EL (cell line): ENCODE measurements at regions not wholly inside any gene's neighbourhood (a gene's known extent, or its start where the extent isn't known, plus 50 kb on each side); places are given as distances from the start of the nearest gene placed in this dataset.

Experiments
- DNase-seq: peaks from one replicate; pipeline ENCODE4 v3.0.0-alpha.2; 2016

- no peak for DNase-seq
Observed at GRCh38 chr14:101183376-101184103, 280.0 kb upstream of the RTL1 start.

DNA sequence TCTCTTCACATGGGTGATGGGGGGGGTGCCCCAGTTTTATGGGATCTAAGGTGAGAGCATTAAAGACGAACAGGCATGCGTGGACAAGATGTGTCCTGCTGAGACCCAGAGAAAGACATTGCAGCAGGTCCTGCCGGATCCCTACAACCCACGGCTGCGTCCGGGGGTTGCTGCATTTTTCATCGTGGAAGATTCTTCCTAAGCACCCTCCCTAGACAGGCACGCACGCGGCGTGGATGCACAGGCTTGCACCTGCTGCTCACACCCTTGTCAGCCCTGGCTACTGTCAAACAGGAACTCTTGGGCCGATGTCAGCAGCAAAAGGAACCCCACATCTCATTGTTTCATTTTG lies 280.6 kb upstream of the RTL1 start:
- DNase-seq = no peak

DNA sequence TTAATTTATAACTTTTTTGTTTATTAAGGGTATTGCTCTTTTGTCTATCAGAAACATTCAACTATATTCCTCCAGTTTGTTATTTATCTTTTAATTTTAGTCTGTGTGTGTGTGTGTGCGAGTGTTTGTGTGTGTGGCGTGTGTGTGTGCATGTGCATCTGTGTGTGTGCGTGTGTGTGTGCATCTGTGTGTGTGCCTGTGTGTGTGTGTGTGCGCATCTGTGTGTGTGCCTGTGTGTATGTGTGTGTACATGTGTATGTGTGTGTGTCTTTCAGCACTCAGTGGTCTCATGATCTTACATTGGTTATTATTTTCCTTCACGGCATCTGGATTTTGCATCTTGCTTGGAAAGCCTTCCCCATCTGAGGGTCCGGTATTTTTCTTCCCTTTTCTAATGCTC lies 281.1 kb upstream of the RTL1 start:
- DNase-seq = no peak

DNA sequence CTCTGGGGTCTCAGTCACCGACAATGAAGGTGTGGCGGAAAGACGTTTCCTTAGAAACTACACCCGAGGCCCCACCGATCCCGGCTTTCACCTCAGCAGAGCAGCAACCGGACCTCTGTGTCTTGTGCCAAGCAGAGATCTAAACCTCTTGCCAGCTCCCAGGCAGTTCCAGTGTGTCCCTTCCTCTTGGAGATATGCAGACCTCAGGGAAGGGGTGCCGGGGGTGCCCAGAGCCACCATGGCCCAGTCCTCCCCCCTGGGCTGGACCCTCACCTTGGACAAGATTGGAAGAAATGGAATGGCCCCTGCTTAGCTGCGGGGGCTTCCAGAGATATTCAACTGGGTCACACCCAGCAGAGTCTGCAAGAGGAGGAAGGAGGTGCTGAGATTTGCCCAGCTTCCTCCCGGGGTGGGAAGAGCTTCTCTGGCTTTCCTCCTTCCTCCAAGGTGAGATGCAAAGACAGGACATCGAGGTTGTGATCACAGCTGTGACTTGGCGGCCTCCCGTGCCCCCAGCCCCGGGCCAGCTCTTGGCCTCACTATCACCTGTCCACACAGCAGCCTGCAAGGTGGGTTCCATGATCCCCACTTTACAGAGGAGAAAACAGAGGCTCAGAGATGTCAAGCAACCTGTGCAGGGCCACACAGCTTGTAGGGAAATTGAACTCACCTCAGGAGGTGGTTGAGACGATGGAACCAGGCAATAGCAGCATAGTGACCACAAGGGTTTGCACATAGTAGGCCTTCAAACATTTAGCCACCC lies 281.7 kb upstream of the RTL1 start:
- no peak for DNase-seq

- DNase-seq = no peak
Observed at GRCh38 chr14:101185946-101186345, 282.4 kb upstream of the RTL1 start.

DNA sequence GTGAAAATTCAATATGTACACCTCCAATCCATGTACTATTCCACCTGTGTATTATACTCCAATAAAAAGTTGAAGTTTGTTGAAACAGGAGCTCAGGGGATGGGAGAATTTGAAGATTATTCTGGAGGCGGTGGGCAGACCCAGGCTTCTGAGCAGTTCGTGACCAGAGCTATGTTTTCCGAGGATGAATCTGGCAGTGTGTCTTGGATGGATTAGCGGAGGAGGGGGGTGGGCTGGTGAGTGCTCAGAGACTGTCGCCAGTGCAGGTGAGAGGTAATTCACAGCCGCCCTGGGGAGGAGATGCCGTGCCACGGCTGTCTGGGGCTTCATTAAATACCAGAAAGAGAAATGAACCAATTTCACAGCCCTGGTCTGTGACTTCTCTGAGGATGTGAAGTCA lies 283.0 kb upstream of the RTL1 start:
- DNase-seq = no peak

DNA sequence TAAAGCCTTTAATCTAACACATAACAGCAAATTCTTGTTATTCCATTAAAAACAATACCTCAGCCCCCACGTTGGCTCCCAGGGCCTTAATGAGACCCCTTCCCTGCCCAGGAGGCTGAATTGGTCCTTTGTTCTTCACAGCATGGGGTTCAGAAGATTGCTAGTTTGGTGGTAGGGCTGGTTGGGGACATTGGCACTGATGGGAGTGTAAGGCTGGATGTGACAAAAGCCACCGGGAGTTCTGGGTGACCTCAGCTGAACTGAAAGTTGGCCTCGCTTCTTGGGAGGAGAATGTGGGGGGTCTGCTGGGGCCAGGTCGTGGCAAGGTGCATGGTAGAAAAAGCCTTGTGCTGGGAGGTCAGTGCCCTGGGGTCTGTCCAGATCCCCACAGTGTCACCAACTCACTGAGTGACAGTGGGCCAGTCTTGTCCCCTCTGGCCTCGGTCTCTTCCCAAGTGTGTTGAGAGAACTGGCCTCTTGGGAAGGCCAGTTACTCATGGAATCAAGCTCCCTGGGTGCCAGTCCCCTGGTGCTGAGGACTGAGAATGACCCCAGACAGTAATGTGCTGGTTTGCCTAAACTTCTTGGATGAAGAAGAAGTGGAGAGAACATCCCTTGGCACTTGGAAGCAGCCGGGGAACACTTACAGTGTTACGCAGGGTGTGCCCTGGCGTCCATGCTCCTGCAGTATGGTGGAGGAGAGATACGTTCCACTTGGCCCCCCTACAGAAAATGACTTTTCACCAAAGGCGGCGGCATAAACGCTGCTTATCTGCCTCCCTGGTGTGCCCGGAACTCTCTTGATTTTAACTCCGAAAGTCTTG lies 283.7 kb upstream of the RTL1 start:
- no peak for DNase-seq

GRCh38 chr14:101187816-101188570 lies 284.5 kb upstream of the RTL1 start:
- no peak for DNase-seq

GRCh38 chr14:101188571-101188915 lies 285.0 kb upstream of the RTL1 start:
- DNase-seq = no peak

DNA sequence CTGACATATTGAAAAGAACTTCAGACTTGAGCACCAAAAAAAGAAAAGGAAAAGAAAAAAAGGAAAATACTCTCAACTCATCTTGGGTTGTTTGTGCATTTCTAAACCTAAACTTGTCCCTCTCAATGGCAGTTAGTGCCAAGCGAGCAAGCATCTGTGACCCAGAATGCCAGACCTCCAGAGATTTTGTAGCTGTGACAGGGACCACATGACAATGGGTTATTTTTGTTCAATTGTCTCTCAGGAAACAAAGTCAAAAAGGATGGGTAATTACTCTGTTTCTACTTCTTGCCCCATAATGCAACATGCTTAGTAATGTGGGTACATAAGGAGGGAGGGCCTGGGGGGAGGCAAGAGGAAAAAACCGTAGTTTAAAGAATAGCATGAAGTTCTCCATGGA lies 285.7 kb upstream of the RTL1 start:
- no peak for DNase-seq

- no peak for DNase-seq
Observed at GRCh38 chr14:101189962-101190560, 286.5 kb upstream of the RTL1 start.

DNA sequence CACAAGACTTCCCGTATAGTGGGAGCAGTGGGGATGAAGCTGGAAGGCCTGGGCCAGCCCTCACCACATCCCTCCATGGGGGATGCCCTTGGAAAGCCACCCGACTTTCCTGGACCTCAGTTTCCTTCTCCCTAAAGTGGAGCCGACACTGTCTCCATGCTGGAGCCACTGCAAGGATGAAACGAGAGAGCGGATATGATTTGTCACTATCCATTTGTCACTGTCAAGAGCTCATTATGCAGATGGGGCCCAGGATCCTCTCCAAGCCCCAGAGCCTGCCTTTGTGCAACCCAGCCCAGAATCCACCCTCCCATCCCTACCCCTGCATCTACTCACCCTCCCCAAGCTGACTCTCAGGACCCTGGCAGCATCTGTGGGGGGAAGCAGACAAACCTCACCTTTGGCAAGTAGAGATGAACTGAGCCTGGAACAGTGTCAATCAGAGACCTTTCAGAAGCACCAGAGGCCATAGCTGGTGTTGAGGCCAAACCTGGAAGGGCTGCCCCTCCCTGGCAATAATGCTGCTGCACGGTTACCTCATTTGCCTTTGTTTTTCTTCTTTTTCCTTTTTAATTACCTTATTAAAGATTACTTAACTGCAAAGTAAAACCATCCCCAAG lies 287.7 kb upstream of the RTL1 start:
- no peak for DNase-seq

DNA sequence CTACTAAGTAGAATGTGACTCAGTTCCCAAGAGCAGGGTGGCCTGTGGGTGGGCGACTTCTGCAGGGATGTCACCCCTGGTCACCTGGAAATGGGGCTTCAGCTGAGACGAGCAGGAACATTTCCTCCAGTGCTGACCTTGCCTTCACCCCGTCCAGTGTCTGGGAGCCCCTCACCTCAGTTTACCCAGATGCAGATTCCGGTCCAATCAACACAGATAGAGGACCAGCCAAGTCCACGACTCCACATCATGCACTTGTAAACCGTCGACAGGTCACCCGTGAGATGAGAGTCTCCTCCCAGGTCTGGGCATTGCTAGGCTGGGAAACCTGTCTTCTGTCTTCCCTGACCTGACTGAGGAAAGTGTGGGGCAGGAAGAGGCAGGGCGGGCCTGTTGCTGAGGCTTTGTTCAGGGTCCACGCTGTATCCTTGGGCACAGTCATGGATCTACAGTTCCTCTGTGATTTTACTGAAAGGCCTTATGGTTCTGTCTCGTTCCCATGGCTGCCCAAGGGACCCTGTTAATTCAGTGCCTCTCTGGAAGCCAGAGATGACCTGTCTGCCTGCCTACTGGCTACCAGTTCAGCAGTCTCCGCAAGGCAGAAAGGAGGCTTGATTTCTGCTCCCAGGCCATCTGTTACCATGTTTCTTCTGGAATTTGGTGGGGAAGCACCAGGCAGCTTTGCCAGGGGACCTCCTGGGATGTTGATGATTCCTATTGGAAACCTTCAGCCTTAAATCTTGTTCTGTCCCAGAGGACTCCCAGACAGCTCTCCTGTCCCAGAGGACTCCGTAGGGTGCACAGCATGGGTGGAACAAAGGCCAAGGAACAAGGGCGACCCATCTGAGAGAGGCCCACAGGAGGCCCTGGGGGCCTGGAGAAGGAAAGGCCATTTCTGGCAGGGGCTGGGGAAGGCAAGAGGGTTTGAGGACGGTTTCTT lies 288.5 kb upstream of the RTL1 start:
- DNase-seq = no peak

GRCh38 chr14:101192661-101193000 lies 289.1 kb upstream of the RTL1 start:
- DNase-seq = no peak

DNA sequence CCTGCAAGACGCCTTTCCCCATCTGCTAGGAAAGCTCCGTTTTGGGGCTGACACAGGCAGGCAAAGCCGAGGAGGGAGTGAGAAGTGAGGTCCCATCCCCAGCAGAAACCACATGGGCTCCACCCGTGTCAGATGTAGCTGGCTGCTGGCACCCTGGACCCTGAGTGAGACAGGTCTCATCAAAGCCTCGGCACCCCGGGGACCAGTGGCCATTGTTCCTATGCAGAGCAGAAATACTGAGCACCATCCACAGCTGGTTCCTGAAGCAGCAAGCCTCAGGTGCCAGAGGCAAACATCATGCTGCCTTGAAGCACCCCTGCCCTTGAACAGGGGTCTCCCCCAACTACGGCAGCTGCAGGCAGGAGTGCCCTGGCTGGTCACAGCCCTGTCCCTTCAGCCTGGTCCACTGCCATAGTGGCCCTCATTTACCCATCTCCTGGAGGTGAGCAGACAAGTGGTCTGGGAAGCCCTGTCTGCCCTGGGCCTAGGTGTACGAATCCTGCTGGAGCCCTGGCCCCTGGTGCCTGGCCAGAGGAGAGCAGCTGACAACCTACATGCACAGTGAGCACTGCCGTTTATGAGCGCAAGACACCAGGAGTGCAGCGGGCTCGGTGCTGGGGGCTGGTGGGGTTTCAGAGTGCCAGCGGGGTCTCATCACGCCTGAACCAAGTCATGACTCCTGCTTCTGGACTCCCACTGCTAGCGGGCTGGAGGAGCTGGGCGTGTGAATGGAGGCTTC lies 289.8 kb upstream of the RTL1 start:
- no peak for DNase-seq

GRCh38 chr14:101193845-101194372 lies 290.4 kb upstream of the RTL1 start:
- DNase-seq = no peak

DNA sequence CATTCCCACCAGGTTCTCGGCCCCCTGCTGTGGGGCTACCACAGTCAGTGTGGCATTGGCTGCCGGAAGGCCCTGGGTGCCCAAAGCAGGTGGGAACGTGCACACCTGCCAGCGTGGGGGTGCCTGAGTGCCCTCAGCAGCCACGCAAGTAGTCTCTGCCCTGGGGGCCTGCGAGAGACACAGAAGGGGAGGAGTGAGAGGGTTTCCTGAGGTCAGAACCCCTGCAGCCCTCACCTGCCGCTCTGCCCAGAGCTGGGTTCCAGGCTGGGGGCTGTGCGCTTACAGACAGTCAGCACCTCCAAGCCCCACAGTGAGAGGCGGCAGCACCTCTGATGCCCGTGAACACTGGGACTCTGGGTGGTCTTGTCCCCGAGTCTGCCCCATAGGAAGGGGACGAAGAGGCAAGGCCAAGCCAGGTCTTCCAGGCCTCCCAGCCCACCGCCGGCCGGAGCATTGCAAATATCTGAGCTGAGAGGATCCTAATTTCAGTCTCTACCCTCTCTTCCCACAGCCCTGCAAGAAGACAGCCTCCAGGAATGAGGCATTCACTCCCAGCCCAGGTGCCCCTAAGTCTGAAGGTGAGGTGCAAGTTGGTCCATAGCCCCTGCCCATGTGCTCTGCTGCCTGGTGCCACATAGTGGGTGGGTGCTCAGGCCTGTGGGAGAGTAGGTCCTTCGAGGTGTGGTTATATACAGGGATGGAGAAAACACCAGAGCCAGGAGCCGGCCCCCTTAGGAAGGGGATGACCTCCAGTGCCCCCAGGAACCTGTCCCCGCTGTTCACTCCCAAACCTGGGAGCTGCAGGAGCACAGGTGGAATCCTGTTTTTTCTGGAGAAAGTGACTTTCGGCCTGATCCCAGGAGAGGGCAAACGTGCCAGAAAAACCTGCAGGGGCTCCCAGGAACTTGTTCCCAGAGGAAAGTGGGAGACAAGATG lies 291.1 kb upstream of the RTL1 start:
- DNase-seq = no peak

DNA sequence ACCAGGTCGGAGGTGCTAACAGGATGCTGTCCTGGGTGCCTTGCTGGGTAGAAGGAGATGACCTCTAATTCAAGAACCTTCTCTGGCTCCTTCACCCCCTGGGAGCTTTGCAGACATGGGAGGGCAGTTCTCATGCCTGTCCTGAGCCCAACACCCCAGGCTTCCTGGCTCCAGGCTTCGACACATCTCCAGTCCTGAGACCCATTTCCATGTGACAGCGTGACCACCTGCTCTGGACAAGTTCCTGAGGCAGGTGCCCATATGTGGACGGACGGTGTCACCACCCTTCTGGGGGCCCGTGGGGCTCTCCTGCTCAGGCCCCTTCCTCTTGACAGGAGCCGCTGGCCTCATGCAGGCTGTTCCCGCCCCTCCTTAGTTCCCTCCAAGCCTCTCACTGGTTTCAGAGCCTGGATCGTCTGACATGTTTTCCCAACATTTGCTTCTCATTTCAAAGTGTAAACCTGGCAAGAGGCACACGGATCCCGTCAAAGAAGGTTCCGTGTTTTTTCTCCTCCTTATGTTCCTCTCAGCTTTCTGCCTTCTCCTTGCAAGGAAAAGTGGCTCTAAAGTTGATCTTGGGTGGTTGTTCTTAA lies 291.9 kb upstream of the RTL1 start:
- DNase-seq = no peak
